GM21447 (cell line): ENCODE measurements at regions not wholly inside any gene's neighbourhood (a gene's known extent, or its start where the extent isn't known, plus 50 kb on each side); places are given as distances from the start of the nearest gene placed in this dataset.

Source experiments
- ATAC-seq: cut with Tn5 transposase; IDR thresholded peaks from one replicate; pipeline ENCODE4 v1.9.1; 2021; ENCODE audit not compliant: unreplicated experiment

- no peak for ATAC-seq
Measured at GRCh38 chr10:14396411-14397048, 65.8 kb upstream of the FRMD4A start.

- no peak for ATAC-seq
Measured at GRCh38 chr10:14394179-14394578, 63.5 kb upstream of the FRMD4A start.

DNA sequence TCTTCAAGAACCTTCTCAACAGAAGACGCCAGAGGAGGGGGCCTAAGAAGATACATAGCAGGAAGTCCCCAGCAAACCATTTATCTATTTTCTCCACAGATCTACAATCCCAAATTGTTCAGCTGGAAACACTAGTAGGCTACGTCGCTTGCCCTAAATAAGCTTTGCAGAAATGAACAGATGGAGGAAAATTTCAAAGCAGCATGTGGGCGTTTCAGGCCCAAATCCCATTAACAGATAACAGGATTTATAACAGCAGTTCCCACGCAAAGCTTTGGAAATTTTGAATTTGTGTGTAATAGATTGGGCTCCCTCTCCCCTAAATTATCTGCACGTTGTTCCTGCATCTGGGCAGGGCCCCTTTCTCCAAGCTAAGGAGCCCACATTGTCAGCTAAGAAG is 60.6 kb upstream of the FRMD4A start:
- no peak for ATAC-seq

- ATAC-seq: peak; percentile 91
Measured at GRCh38 chr10:14389981-14390590, 59.4 kb upstream of the FRMD4A start.

- ATAC-seq: no peak
Measured at GRCh38 chr10:14385596-14386593, 55.2 kb upstream of the FRMD4A start.

DNA sequence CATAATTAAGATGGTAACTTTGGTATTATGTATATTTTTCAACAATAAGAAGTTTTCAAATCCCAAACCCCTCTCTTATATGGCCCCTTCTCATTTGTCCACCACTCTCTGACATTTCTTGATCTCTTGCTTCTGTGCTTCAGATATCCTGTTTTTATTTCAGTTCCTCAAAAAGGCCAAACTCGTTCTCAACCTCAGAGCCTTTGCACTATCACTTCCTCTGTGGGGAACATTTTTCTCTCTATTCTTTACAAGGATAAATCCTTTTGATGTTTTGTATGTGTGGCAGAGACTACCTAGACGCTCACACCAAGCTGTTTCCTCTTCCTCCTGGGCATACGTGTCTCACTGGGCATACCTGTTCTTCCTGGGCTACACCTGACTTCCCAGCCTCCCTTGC is 54.2 kb upstream of the FRMD4A start:
- ATAC-seq: no peak

DNA sequence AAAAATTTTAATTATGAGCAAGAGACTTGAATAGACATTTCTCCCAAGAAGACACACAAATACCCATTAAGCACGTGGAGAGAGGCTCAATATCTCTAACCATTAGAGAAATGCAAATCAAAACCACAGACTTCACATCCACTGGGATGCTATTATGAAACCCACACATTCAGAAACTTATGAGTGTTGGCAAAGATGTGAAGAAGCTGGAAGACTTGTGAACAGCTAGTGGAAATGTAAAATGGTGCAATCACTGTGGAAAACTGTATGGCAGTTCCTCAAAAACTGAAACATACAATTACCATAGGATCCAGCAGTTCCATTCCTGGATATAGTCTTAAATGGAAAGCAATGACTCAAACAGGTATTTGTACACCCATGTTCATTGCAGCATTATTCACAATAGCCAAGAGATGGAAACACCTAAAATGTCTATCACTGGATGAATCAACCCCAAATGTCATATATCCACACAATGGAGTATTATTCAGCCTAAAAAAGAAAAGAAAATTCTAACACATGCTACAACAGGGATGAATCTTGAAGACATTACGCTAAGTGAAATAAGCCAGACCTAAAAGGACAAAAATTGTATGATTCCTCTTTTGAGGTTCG is 53.5 kb upstream of the FRMD4A start:
- ATAC-seq: no peak

GRCh38 chr10:14383266-14383665 is 52.5 kb upstream of the FRMD4A start:
- ATAC-seq: no peak

DNA sequence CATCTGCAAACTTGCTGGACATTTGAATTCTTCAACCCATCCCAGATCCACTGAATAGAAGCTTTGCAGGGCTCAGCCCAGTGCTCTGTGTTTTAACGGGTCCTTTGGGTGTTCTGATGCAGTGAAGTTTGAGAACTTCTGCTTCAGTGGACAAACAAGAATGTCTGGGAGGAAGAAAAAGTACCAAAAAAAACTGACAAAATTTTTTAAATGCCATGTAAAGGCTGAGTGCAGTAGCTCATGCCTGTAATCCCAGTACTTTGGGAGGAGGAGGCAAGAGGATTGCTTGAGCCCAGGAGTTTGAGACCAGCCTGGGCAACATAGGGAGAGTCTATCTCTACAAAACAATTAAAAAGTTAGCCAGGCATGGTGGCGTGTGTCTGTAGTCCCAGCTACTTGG is 51.8 kb upstream of the FRMD4A start:
- ATAC-seq: no peak

- peak; percentile 80 for ATAC-seq
Measured at GRCh38 chr10:14382022-14382421, 51.3 kb upstream of the FRMD4A start.

DNA sequence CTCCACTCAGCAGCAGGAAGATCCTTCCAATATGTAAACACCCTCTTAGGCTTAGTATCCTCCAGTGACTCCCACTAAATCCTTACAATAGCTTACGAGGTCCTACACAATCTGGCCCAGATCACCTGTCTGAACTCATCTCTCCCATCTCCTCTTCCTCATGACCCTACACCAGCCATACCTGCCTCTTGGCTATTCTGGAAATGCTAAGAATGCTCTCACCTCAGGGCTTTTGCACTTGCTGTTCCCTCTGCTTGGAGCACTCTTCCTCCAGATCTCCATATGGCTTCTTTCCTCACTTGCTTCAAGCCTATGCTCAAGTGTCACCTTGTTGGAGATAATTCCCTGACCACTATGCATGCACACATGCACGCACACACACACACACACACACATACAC is 50.8 kb upstream of the FRMD4A start:
- no peak for ATAC-seq

GRCh38 chr10:14380746-14381145 is 50.0 kb upstream of the FRMD4A start:
- no peak for ATAC-seq
